ENCODE measurements at regions not wholly inside any gene's neighbourhood (a gene's known extent, or its start where the extent isn't known, plus 50 kb on each side); places are given as distances from the start of the nearest gene placed in this dataset.

GRCh38 chr19:33900817-33901216 lies 104.1 kb downstream of the KCTD15 start:
- no peak for DNase-seq

GRCh38 chr19:33902395-33902794 lies 105.7 kb downstream of the KCTD15 start:
- DNase-seq: no peak

- DNase-seq: no peak
These were observed 106.3 kb downstream of the KCTD15 start for GRCh38 chr19:33902802-33903488.

- DNase-seq: no peak
These were observed 106.8 kb downstream of the KCTD15 start for GRCh38 chr19:33903489-33903850.

- no peak for DNase-seq
These were observed 108.0 kb downstream of the KCTD15 start for GRCh38 chr19:33904681-33905080.

GRCh38 chr19:33905473-33905936 lies 108.8 kb downstream of the KCTD15 start:
- no peak for DNase-seq

- no peak for DNase-seq
These were observed 109.4 kb downstream of the KCTD15 start for GRCh38 chr19:33905937-33906577.

GRCh38 chr19:33906578-33907335 lies 110.1 kb downstream of the KCTD15 start:
- DNase-seq: no peak

- no peak for DNase-seq
These were observed 114.3 kb downstream of the KCTD15 start for GRCh38 chr19:33910922-33911321.

- no peak for DNase-seq
These were observed 117.9 kb downstream of the KCTD15 start for GRCh38 chr19:33914599-33914998.

GRCh38 chr19:33916792-33917191 lies 120.1 kb downstream of the KCTD15 start:
- DNase-seq: no peak

GRCh38 chr19:33919291-33919690 lies 122.6 kb downstream of the KCTD15 start:
- no peak for DNase-seq

GRCh38 chr19:33921165-33921564 lies 124.5 kb downstream of the KCTD15 start:
- no peak for DNase-seq

- DNase-seq: no peak
These were observed 129.6 kb downstream of the KCTD15 start for GRCh38 chr19:33926306-33926705.

- DNase-seq: no peak
These were observed 131.3 kb downstream of the KCTD15 start for GRCh38 chr19:33927789-33928457.

GRCh38 chr19:33928458-33928950 lies 131.8 kb downstream of the KCTD15 start:
- no peak for DNase-seq

- DNase-seq: no peak
These were observed 137.3 kb downstream of the KCTD15 start for GRCh38 chr19:33933931-33934330.

- no peak for DNase-seq
These were observed 142.2 kb downstream of the KCTD15 start for GRCh38 chr19:33938821-33939220.

GRCh38 chr19:33941133-33941532 lies 144.5 kb downstream of the KCTD15 start:
- DNase-seq: no peak

- DNase-seq: no peak
These were observed 150.0 kb downstream of the KCTD15 start for GRCh38 chr19:33946535-33947264.

- no peak for DNase-seq
These were observed 150.7 kb downstream of the KCTD15 start for GRCh38 chr19:33947265-33947964.
